Panc1 (cell line): ENCODE measurements at regions not wholly inside any gene's neighbourhood (a gene's known extent, or its start where the extent isn't known, plus 50 kb on each side); places are given as distances from the start of the nearest gene placed in this dataset.

ENCODE experiments used
- ATAC-seq: fragments of 200-7000 bp; cut with Tn5 transposase; 2 replicates; pipeline ENCODE4 v1.9.1; 2020; ENCODE audit warnings: mild to moderate bottlenecking, moderate library complexity
- BruUV-seq: library from RNA; stranded (reverse); fragments of 400-500 nt; replicated peaks from 2 replicates; lab custom pipeline; 2021; lab: Mats Ljungman, UMichigan
- CTCF ChIA-PET: fragments of 300-600 bp; sonication (Branson Sonifier 250); formaldehyde crosslinking; loops from one replicate; lab custom pipeline; 2022; ENCODE audit warnings: antibody characterized with exemption; lab: Charles Lee
- POLR2A ChIA-PET: fragments of 300-600 bp; sonication (Branson Sonifier 250); formaldehyde crosslinking; loops from one replicate; lab custom pipeline; 2022; ENCODE audit warnings: antibody characterized with exemption; lab: Charles Lee
- DNase-seq: peaks from one replicate; pipeline ENCODE4 v3.0.0-alpha.2; 2010; ENCODE audit warnings: low read depth, low spot score
- H3K27ac ChIP-seq: 2 replicates; pipeline ENCODE4 v1.5.1; 2011; ENCODE audit warnings: mild to moderate bottlenecking, low read length, inconsistent platforms
- H3K27me3 ChIP-seq: fragments of 200-500 bp; sonication (Bioruptor generic); 2 replicates; pipeline ENCODE4 v1.6.0; 2014; ENCODE audit warnings: low read length, inconsistent platforms; ENCODE audit not compliant: control insufficient read depth, insufficient read depth
- H3K36me3 ChIP-seq: fragments of 200-500 bp; sonication (Bioruptor generic); 2 replicates; pipeline ENCODE4 v1.5.1; 2014; ENCODE audit warnings: inconsistent platforms, mild to moderate bottlenecking, low read length, moderate library complexity; ENCODE audit not compliant: control insufficient read depth, insufficient read depth
- H3K4me1 ChIP-seq: 2 replicates; pipeline ENCODE4 v1.5.1; 2011; ENCODE audit warnings: inconsistent platforms, mild to moderate bottlenecking, low read length, moderate library complexity; ENCODE audit not compliant: control insufficient read depth, insufficient read depth
- H3K4me3 ChIP-seq, 2 experiments: 2 replicates each; pipeline ENCODE4 v1.5.1; 2011 to 2012; ENCODE audit warnings: low read depth in 2 of 2, low read length in 2 of 2, mild to moderate bottlenecking in 2 of 2, inconsistent platforms in 1 of 2, moderate library complexity in 1 of 2
- H3K9me3 ChIP-seq: fragments of 200-500 bp; sonication (Bioruptor generic); 2 replicates; pipeline ENCODE4 v1.5.1; 2014; ENCODE audit warnings: low read depth, mild to moderate bottlenecking, inconsistent platforms, low read length, moderate library complexity; ENCODE audit not compliant: control insufficient read depth, insufficient read depth
- POLR2AphosphoS5 ChIP-seq: IDR thresholded peaks from 2 replicates; pipeline ENCODE4 v1.6.1; 2012; ENCODE audit warnings: mild to moderate bottlenecking, low read depth, low read length, moderate library complexity
- REST ChIP-seq, 2 experiments: IDR thresholded peaks; 2 replicates each; pipeline ENCODE4 v1.6.1; 2011 to 2012; ENCODE audit warnings: low read depth in 2 of 2, control low read depth in 1 of 2, low read length in 1 of 2, mild to moderate bottlenecking in 1 of 2, moderate library complexity in 1 of 2; ENCODE audit not compliant: insufficient read depth in 1 of 2
- SIN3A ChIP-seq: IDR thresholded peaks from 2 replicates; pipeline ENCODE4 v1.6.1; 2012; ENCODE audit warnings: low read depth, mild to moderate bottlenecking, low read length, moderate library complexity, borderline replicate concordance; ENCODE audit not compliant: insufficient read depth
- TCF7L2 ChIP-seq: IDR thresholded peaks from 2 replicates; pipeline ENCODE4 v1.6.1; 2011; ENCODE audit warnings: mild to moderate bottlenecking, low read depth, low read length, inconsistent platforms
- in situ Hi-C: cut with HindIII; loops from 2 replicates; pipeline ENCODE4 v1.10.0; 2016; ENCODE audit warnings: low sequenced_read_pairs, low pct_unique_long_range_greater_than_20kb
- intact Hi-C: fragments of 100-400 bp; cut with micrococcal nuclease; formaldehyde crosslinking; loops from one replicate; pipeline ENCODE4 v1.10.0; 2022; ENCODE audit not compliant: unreplicated experiment
- TF ChIP-seq, protein P1 (sequence below): fragments of 450-650 bp; IDR thresholded peaks from 2 replicates; pipeline ENCODE4 v1.5.1; 2017; ENCODE audit warnings: mild to moderate bottlenecking

GRCh38 chr6:98777762-98778161 lies 56.6 kb upstream of the POU3F2 start:
- no peaks in the 10 kb centered on the region for H3K9me3 ChIP-seq
- ChIA-PET CTCF (no interaction called here), POLR2A (no interaction called here)
- peaks cover 5% of the 10 kb centered on the region for H3K27me3 ChIP-seq
- no peaks in the 10 kb centered on the region for H3K4me1 ChIP-seq
- DNase-seq (no peak), ATAC-seq (no peak)
- no peak for TF ChIP-seq TCF7L2
- TF ChIP-seq POLR2AphosphoS5 = no peak
- no peak for TF ChIP-seq REST (IDR thresholded peaks at IDR 0.05; ENCODE audit: insufficient read depth in 1 of 2, low read depth in 2 of 2, low read length in 1 of 2)
- TF ChIP-seq SIN3A = no peak
- TF ChIP-seq, protein P1, sequence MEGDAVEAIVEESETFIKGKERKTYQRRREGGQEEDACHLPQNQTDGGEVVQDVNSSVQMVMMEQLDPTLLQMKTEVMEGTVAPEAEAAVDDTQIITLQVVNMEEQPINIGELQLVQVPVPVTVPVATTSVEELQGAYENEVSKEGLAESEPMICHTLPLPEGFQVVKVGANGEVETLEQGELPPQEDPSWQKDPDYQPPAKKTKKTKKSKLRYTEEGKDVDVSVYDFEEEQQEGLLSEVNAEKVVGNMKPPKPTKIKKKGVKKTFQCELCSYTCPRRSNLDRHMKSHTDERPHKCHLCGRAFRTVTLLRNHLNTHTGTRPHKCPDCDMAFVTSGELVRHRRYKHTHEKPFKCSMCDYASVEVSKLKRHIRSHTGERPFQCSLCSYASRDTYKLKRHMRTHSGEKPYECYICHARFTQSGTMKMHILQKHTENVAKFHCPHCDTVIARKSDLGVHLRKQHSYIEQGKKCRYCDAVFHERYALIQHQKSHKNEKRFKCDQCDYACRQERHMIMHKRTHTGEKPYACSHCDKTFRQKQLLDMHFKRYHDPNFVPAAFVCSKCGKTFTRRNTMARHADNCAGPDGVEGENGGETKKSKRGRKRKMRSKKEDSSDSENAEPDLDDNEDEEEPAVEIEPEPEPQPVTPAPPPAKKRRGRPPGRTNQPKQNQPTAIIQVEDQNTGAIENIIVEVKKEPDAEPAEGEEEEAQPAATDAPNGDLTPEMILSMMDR = no peak
- intact Hi-C loops (no loop called here), in situ Hi-C loops (no loop called here)
- H3K27ac ChIP-seq = no peak overlapping the region
- BruUV-seq = no TSS peak
- no peak overlapping the region for H3K4me3 ChIP-seq
- H3K36me3 ChIP-seq = no peaks in the 10 kb centered on the region

- no peak for ATAC-seq
- in situ Hi-C loops = no loop called here
- CTCF ChIA-PET = no interaction called here
These were observed 54.8 kb upstream of the POU3F2 start for GRCh38 chr6:98779618-98780017.

More at GRCh38 chr6:98779618-98780017, 54.8 kb upstream of the POU3F2 start:
- TF ChIP-seq SIN3A = no peak
- TF ChIP-seq POLR2AphosphoS5 = no peak
- TF ChIP-seq, protein P1 = no peak
- no peak for TF ChIP-seq REST (IDR thresholded peaks at IDR 0.05; ENCODE audit: insufficient read depth in 1 of 2, low read depth in 2 of 2, low read length in 1 of 2)
- TF ChIP-seq TCF7L2 = no peak
- BruUV-seq = no TSS peak
- no peak overlapping the region for H3K4me3 ChIP-seq
- no peak overlapping the region for H3K27ac ChIP-seq
- H3K9me3 ChIP-seq = no peaks in the 10 kb centered on the region
- no peaks in the 10 kb centered on the region for H3K4me1 ChIP-seq
- POLR2A ChIA-PET = interaction anchor here (0.5 kb wide), 1 partner anchor 9 kb away, joined by 3 read pairs; no protein-coding TSS in a partner anchor
- H3K36me3 ChIP-seq = no peaks in the 10 kb centered on the region
- H3K27me3 ChIP-seq = peaks cover 5% of the 10 kb centered on the region
- intact Hi-C loops = no loop called here
- DNase-seq = no peak
